Stimulated activated CD4-positive, alpha-beta T cell treated with anti-CD3 and anti-CD28 coated beads, Interleukin-4, amount 100 ng/mL, for 4 hours (primary cell): ENCODE measurements at regions not wholly inside any gene's neighbourhood (a gene's known extent, or its start where the extent isn't known, plus 50 kb on each side); places are given as distances from the start of the nearest gene placed in this dataset.

Source experiments
- DNase-seq, 2 experiments: peaks; one replicate each; pipeline ENCODE4 v3.0.0-alpha.2; 2020

DNA sequence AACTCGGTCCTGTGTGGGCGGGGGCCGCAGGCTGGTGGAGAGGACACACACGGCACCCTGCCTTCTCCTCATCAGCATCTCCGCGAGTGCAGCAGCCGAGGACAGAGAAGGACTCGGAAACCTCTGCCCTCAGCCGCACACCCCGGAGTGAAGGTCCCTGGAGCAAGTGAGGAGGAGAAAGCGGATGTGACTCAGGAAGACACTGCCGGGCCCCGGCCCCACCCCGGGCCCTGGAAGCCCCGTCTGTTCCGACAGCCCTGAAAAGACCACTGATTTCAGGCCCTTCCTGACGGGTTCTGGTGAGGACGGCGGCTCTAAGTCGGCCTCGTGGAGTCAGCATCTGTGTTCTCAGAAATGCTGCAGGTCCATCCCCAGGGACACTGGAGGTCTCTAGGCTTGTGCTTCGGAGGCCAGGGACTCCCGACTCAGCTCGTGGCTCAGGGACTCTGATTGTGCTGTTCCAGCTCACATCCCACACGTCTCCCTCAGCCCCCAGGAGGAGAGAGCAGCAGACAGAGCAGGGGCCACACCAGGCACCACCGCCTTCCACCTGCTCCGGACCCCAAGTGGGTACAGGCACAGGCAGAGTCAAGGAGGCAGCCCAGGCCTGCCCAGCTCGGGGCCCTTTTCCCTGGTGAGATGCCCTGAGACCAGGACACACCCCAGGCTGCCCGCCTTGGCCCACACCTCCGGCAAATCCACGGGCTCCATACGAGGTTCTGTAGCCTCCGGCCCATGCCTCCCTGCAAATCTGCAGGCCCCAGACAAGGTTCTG is 134.5 kb upstream of the NKX1-1 start:
- DNase-seq, result no peak

DNA sequence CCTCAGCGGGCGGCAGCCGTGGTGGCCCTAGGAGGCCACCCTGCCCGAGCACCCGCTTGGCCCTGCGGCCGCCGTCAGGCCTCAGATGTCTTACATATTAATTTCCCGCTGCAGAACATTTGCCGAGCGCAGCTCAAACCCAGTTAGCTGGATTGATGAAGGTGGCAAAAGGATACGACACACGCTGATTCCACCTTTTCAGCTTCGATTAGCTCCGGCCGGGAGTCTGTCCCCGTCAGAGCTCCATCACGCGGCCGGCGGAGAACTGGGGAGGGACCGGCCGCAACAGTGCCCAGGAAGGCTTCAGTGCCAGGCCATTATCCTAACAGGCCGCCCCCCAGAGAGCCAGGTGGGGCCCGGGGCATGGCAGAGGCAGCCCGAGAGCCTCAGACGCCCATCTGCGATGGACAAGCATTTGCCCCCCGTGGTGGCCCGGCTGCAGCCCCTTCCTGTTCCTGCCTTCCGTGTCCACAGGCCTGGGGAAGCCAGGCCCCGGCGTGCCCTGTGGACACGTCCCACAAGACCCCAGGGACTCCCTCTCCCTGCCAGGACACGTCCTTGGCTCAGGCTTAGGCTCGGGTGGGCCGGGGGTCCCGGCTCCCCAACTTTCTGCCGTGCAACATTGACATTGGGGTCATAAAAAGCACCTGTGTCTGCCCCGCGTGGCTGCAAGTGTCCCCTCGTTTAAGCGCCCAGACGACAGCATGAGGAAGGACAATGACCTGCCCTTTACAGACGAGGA is 133.8 kb upstream of the NKX1-1 start:
- no peak for DNase-seq

DNA sequence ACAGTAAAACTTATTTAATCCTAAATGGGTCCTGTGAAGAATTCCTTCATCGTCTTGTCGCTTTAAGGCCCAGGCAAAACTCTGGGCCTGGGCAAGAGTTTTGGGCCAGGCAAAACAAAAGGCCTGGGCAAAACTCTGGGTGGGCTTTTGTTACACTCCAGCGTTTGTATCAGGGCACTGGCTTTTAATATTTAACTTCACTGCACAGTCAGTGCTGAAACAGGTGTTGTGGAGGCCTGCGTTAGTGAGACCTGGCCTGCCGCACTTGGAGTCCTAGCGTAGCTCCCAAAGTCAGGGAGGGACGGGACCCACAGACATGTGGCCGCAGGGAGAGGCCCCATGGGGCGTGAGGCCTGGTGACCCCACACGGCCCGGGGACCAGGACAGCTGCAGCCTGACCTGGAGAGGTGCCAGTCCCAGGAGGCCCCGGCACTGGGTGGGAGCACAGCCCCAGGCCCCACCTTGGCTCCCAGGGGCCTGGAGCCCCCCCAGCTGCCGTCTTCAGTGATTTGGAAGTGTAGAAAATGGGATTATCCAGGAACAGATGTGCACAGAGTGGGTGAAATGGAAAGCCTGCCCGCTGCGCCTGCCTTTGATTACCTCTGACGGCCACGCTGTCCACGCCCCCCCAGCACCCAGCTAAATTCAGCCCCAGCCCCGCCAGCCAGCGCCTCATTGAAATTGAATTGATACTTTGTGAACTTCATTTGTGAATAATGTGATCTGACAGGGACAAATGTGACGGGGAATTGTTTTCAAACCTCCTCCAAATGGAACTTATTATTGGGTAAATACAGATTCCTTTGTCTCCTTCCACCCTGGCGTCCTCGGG is 132.9 kb upstream of the NKX1-1 start:
- DNase-seq, result no peak

DNA sequence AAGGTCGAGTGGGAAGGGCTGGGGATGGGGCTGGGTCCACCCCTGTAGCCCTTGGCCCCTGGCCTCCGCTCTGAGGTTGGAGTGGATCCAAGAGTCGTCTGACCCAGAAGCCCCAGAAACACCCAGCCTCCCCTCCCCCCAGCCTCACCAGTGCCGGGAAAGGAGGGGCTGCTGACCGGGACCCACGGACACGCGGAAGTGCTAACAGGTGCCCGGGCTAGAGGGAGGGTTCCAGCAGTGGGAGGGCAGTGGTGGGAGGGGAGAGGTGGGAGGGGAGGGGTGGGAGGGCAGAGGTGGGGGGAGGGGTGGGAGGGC is 131.8 kb upstream of the NKX1-1 start:
- DNase-seq, result no peak

DNA sequence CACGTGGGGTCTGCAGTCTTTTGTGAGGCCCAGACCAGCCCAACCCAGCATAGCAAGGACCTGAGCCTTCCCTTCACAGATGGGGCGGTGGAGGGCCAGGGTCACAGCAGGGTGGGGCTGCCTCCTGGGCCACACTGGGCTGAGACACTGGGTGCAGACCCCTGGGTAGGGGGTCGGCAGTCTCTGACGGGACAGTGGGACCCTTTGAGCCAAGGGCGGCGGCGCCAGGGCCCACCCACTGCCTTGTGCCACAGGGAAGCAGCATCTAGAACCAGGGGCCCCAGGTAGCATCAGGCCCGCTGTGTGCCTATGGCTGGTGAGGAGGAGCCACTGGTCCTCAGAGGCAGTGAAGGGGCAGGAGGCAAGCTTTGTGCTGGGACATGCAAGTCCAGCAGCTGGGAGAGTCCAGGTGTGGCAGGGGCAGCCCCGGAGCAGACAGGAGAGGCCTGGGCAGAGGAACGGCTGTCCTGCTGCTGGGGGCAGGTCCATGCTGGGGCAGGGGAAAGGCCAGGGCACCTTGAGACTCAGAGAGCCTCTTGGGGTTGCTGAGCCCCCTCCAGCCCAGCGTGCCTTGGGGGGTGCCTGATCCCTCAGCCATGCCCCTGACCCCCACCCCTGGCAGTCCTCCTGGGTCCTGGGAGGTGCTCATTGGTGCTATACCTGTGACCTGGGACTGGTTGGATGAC is 131.3 kb upstream of the NKX1-1 start:
- DNase-seq, result no peak

DNA sequence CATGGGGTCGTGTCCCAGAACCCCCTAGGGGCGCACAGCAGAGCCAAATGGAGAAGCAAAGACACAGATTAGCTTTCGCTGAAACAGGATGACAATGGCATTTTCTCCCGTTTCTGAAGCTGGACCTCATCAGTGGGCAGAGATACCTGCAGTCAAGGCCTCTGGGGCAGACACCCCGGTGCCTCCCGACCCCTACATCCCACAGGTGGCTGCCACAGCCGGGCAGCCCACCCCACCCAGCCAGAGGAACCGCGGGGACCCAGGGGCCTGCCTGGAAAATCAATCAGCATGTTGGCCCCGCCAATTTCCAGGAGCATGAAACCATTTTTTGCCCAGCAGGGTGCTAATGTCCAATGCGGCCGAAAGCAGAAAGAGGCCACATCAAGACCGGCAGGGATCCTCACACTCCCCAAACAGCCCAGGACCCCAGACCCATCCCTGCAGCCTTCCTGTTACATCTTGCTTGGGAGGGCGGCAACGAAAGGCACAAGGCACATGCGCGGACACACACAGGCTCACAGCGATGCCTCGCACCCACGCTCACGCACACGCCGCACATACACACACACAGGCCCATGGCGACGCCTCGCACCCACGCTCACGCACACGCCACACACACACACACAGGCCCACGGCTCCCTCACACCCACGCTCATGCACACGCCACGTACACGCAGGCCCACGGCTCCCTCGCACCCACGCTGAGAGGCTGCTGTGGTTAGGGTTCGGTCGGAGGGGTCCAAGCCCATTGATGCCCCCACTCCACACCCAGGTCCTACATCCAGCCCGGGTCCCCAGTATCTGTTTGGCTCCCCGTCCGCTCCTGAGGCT is 130.6 kb upstream of the NKX1-1 start:
- no peak for DNase-seq

DNA sequence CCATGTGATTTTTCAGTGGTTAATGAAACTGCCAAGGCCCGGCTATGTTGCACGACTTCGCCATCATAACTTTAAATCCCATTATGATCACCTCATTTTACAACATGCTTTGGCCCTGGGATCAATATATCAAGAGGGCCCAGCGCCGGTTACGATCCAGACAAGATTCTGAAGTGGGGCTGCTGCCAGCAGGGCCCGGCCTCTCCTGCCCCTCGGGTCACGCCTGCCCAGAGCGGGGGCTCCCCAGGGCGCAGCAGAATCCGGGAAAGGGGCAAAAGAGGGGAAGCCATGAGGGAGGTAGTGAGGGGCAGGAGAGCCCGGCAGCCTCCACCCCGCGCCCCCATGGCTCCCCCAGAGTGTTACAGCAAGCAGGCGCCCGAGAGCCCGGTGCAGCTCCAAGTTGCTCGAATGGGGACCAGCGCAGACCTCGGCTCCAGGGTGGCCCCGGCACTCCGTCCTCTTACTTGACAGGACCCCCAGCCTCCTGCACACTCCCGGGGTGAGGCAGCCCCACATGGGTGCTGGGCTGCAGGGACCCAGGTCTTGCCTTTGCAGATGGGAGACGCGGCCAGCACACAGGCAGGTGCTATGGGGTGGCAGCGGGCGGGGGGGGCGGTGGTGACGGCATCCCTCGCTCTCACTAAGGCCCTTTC is 129.8 kb upstream of the NKX1-1 start:
- DNase-seq, result no peak

DNA sequence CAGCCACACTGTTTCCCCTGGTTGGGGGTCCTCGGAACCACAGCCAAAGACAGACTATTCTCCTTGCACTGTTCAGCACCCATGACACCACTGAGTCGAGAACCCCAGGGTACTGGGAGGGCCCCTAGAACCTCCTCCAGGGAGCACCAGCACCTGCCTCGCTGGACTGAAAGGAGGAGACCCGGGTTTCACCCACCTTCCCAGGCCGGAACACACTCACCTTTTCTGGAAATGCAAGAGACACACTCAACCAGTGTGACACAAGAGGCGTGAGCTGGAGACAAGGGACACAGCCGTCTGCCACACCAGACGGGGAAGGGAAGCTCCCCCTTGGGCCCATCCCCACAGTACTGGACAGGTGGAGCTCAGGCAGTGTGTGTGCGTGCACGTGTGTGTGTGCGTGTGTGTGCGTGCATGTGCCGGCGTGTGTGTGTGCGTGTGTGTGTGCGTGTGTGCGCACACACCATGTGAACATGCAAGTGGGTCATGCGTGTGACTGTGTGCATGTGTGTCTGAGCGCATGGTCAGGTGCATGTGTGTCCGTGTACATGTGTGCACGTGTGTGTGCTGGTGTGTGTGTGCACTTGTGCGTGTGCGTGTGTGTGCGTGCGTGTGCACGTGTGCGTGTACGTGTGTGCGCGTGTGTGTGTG is 128.8 kb upstream of the NKX1-1 start:
- DNase-seq, result no peak

DNA sequence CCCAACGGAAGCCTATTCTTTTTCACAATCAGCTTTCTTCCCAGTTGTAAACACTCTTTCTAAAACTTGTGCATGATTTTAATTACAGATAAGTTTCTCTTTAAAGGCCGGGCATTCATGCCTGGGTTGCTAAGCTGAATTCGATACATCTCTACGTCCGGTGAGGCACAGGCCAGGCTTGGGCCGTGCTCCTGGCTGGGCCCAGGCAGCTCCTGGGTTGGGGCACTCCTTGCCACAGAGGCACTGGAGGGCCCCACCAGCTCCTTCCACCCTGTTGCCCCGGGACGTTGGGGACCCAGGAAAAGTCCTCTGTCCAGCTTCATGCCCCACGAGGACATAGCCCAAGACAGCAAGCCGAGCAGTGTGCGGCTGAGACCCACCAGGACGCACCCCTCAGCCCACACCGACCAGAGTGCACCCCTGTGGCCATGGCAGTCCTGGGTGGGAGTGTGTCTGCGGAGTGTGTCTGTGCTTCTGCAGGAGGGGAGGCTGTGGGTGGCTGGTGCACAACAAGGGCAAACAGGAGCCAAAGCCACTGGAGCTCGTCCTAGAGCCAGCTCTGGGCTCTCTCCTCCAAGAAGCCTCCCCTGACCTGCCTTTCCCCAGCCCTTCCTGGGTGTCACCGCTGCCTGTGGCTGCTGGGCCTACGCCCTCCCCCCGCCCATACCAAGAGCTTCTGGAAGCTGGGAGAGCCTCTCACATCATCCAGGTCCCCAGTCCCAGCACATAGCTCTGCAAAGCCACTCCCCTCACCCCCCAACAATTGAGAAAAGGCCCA is 128.0 kb upstream of the NKX1-1 start:
- no peak for DNase-seq

DNA sequence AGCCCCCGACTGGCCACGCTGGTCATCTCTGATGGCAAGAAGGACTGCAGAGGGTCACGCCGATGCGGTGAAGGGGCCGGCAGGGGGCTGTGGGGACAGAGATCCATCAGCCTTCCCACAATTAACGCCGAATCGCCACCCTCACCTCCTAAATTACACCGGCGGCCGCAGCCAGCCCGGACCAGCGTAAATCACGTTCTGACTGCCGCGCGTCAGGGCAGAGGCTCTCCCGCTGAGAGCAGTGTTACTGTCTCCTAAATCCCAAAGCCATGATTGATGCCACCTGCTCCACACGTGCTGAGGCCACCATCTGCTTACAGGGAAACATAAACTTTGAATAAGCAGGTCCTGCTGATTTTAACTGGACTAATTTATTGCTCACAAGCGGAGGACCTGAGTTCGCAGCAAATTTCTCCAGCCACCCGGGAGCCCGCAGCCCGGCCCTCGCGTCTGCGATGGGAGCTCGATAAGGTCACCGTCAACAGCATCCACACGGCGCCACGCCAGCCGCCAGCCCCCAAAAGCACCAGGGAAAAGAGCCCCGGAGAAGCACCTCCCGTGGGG is 127.3 kb upstream of the NKX1-1 start:
- DNase-seq, result no peak

DNA sequence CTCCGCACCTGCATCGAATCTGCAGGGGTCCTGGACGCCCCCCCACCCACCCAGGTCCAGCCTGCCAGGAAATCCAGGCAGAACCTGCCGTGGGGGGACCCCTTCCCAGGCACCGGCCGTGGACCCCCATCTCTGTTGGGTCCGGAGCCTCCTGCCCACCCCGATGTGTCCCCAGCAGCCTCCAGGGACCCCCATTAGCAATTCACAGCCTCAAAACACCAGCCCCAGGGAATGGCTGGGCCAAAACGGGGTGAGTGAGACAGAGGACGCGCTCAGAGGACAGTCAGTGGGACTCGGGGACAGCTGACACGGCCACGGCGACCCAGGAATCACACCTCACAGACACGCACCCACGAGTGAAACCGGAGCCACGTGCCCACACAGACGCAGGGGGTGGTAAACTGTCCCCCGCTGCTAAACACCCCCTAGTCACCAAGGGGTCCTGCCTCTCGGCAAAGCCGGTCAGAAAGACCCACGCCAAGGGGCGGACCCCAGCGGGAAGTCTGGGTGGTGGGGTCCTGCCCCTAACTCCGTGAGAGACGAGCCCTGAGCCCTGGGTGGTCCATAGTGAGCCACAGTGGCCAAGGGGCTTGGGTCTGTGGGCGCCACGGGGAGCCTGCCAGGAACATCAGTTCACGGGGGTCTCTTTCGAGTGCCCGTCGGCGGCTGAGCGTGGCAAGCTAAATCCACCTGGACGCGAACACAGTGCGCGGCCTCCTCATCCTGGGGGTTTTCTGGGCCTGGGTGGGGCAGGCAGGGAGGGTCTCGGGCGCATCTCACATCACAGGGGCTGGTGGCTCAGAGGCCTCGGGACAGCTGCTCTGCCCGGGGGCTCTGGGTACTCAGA is 126.5 kb upstream of the NKX1-1 start:
- no peak for DNase-seq

DNA sequence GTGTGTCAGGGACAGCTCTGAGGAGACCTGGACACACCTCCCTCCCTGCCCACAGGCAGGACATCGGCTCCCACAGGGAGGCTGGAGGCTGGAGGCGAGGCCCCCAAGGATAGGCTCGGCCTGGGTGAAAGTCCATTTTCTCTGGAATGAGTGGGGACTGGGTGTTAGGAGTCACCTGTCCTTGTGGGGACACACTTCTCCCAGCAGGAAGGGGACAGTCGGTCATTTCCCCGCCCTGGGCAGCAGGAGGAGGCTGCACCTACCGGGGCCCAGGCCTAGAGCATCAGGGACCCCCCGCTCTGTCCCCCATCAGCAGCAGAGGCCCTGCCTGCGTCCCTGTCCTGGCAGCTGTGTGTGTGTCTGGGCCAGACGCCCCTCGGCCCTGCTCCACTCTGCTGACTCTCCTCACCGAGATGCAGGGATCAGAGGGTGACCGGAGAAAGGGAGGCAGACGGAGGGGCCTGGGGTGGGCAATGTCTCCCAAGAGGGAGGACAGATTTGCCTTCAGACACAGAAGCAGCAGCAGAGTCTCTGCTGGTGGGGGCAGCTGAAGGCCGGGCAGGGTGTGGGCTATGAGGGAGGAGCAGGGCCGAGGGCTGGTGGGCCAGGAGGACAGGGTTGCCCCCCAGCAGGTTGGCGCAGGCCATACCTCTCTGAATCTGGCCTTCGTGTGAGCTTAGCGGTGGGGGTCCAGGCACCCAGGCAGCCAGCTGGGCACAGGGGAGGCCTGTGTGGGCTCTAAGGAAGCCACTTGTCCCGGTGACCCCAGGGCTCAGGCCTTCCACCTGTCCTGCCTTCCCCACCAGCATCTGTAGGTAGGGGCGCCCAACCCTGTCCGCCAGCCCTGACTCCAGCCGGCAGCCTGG is 125.7 kb upstream of the NKX1-1 start:
- no peak for DNase-seq

DNA sequence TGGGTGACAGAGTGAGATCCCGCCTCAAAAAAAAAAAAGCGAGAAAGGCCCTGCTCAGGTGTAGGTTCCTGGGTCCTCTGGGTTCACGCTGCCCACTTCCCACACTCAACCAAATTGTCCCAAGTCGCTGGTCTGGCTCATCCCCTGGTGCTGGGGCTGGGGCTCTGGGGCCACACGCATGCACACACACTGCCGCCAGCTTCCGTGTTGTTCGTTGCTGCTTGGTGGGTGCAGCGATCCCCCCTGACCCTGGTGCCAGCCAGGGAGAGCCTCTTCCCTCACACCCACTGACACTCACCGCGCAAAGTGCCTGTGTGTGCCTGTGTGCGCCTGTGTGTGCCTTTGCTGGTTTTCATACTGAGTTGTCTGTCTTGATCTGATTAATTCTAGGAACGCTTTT is 124.1 kb upstream of the NKX1-1 start:
- DNase-seq, result no peak

DNA sequence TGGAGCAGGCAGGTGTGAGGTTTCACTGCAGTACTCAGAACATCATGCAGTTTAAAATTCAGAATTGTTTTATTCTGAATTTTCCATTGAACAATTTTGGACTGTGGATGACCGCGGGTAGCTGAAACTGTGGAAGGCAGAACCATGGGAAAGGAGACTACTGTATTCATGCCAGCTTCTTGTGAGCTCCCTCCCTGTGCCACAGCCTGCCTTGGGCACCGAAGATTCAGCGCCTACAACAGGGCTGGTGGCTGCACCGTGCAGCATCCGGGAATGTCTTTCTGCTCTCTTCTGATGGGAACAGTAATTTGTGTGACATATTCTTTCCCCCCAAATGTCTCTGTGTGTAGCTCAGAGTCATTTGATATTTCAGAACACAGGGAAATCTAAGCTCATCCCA is 118.5 kb upstream of the NKX1-1 start:
- no peak for DNase-seq

DNA sequence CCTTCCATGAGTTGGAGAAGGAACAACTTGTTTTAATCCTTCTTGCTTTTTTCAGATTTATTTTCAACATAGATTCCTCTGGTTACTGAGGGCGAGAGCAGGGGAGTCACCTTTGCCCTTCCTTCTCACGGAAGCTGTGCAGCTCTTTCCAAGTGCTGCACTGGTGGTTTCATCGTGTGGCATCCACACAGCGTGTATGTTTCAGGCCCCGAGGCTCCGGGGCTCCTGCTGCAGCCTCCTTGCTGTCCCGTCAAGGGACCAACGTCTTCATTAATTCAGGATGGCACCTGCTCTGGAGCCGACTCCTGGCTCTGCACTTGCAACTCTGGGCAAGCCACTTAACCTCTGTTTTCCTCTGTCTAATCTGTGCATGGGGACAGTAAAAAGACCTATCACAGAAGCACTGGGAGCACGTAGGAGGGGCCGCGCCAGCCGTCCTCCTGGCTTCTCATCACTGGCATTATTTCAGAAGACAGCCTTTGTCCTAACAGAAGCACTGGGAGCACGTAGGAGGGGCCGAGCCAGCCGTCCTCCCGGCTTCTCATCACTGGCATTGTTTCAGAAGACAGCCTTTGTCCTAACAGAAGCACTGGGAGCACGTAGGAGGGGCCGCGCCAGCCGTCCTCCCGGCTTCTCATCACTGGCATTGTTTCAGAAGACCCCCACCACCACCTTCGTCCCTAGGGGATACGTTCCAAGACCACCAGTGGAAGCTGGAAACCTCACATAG is 117.8 kb upstream of the NKX1-1 start:
- no peak for DNase-seq

DNA sequence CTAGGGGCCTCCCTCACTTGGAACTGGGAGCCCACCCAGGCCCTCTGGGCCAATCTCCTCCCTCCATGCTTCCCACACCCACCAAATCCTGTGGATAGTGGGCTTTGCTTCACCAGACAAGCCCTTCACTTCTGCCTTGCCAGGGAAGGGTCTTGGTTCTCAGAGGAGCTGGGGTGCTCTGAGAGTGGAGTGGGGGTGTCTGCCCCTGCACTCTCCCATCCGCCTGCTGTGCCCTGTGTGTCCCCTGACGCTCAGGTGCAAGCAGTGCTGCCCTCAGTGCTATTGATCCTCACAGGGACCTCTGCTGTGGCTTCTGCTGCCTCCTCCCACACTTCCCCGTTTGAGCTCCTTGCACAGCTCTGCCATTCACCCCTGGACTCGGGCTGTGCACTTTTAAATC is 117.3 kb upstream of the NKX1-1 start:
- no peak for DNase-seq

DNA sequence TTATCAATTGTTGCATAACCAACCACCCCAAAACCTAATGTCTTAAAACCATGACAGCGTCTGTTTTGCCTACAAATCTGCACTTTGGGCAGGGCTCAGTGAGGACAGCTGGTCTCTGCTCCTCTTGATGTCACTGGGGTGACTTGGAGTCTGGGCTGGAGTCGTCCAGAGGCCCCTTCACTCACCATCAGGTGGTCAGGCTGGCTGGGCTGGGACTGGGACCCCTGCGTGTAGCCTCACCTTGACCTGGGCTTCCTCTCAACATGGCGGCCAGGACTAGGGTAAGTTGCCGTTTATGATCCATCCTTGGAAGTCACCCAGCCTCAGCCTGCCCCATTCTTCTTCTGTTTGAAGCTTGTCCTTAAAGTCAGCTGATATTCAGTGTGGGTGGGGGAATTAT is 116.8 kb upstream of the NKX1-1 start:
- DNase-seq, result no peak
